ENCODE measurements at regions not wholly inside any gene's neighbourhood (a gene's known extent, or its start where the extent isn't known, plus 50 kb on each side); places are given as distances from the start of the nearest gene placed in this dataset.

- intact Hi-C loops (cut with DNase I), result no loop called here
- DNase-seq (no peak), FAIRE-seq (no peak)
- Histone ChIP-seq H3K4me1 (ENCODE audit: control insufficient read depth in 2 of 3, insufficient read depth in 2 of 3, low read depth in 1 of 3, low read length in 3 of 3) (no peaks in the 10 kb centered on the region), H3K4me3 (ENCODE audit: low read length in 3 of 3) (no peak overlapping the region), H3K27me3 (ENCODE audit: control insufficient read depth, insufficient read depth, low read length) (no peaks in the 10 kb centered on the region), H3K27ac (ENCODE audit: low read depth in 2 of 2, low read length in 2 of 2) (no peak overlapping the region), H3K36me3 (ENCODE audit: control insufficient read depth in 2 of 3, insufficient read depth in 3 of 3, low read length in 3 of 3) (no peaks in the 10 kb centered on the region), H3K9me3 (ENCODE audit: control insufficient read depth in 2 of 3, insufficient read depth in 1 of 3, low read length in 3 of 3) (no peaks in the 10 kb centered on the region), H3K9ac (ENCODE audit: low read length in 3 of 3) (no peak overlapping the region)
- TF ChIP-seq CTCF (IDR thresholded peaks at IDR 0.05; ENCODE audit: borderline replicate concordance, extremely low read depth, insufficient read depth), result no peak
Measured at GRCh38 chr4:177740563-177740962, 298.3 kb upstream of the AGA start.

DNA sequence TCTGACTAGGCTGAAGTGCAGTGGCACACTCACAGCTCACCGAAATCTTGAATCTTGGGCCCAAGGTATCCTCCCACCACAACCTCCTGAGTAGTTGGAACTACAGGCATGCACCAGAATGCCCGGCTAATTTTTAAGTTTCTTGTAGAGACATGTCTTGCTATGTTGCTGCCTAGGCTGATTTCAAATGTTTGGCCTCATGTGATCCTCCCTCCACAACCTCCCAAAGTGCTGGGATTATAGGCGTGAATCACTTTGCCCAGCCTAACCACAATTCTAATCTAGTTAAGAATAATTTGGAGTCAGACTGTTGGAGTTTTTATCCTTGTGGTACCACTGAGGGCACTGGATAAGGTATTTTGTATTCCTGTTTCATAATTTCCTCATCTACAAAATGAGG is 317.5 kb upstream of the AGA start:
- H3K4me1 ChIP-seq (ENCODE audit: control insufficient read depth in 2 of 3, insufficient read depth in 2 of 3, low read depth in 1 of 3, low read length in 3 of 3), result no peaks in the 10 kb centered on the region
- intact Hi-C loops (cut with DNase I), result no loop called here
- H3K4me3 ChIP-seq (ENCODE audit: low read length in 3 of 3), result no peak overlapping the region
- no peak for TF ChIP-seq CTCF (IDR thresholded peaks at IDR 0.05; ENCODE audit: borderline replicate concordance, extremely low read depth, insufficient read depth)
- no peaks in the 10 kb centered on the region for H3K36me3 ChIP-seq (ENCODE audit: control insufficient read depth in 2 of 3, insufficient read depth in 3 of 3, low read length in 3 of 3)
- DNase-seq (no peak), FAIRE-seq (no peak)
- H3K27ac ChIP-seq (ENCODE audit: low read depth in 2 of 2, low read length in 2 of 2), result no peak overlapping the region
- no peak overlapping the region for H3K9ac ChIP-seq (ENCODE audit: low read length in 3 of 3)
- no peaks in the 10 kb centered on the region for H3K27me3 ChIP-seq (ENCODE audit: control insufficient read depth, insufficient read depth, low read length)
- H3K9me3 ChIP-seq (ENCODE audit: control insufficient read depth in 2 of 3, insufficient read depth in 1 of 3, low read length in 3 of 3), result no peaks in the 10 kb centered on the region

- Histone ChIP-seq H3K4me1 (ENCODE audit: control insufficient read depth in 2 of 3, insufficient read depth in 2 of 3, low read depth in 1 of 3, low read length in 3 of 3) (no peaks in the 10 kb centered on the region), H3K4me3 (ENCODE audit: low read length in 3 of 3) (no peak overlapping the region), H3K27me3 (ENCODE audit: control insufficient read depth, insufficient read depth, low read length) (no peaks in the 10 kb centered on the region), H3K27ac (ENCODE audit: low read depth in 2 of 2, low read length in 2 of 2) (no peak overlapping the region), H3K9ac (ENCODE audit: low read length in 3 of 3) (no peak overlapping the region), H3K9me3 (ENCODE audit: control insufficient read depth in 2 of 3, insufficient read depth in 1 of 3, low read length in 3 of 3) (no peaks in the 10 kb centered on the region), H3K36me3 (ENCODE audit: control insufficient read depth in 2 of 3, insufficient read depth in 3 of 3, low read length in 3 of 3) (no peaks in the 10 kb centered on the region)
- no peak for FAIRE-seq
- TF ChIP-seq CTCF (IDR thresholded peaks at IDR 0.05; ENCODE audit: borderline replicate concordance, extremely low read depth, insufficient read depth), result no peak
- intact Hi-C loops (cut with DNase I), result no loop called here
- DNase-seq, result no peak
Measured at GRCh38 chr4:177761692-177762091, 319.5 kb upstream of the AGA start.

DNA sequence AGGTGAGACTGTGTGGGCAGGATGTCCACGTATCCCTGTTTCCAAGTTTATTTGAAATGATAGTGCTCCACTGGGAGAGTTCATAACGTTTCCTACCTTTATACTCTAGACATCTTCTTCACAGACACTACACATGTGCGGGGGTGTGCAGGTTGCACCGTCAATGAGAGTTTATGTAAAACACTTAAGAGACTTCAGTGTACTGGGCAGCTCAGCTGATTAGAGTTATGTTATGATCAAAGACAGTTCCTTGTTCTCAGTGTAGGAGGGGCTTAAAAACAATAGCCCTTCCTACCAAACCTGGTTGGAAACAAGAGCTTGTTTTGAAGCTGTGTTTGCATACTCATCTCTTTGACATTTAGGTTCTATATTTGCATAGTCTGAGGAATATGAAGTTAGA is 326.9 kb upstream of the AGA start:
- Histone ChIP-seq H3K27ac (ENCODE audit: low read depth in 2 of 2, low read length in 2 of 2) (no peak overlapping the region), H3K36me3 (ENCODE audit: control insufficient read depth in 2 of 3, insufficient read depth in 3 of 3, low read length in 3 of 3) (no peaks in the 10 kb centered on the region), H3K9me3 (ENCODE audit: control insufficient read depth in 2 of 3, insufficient read depth in 1 of 3, low read length in 3 of 3) (no peaks in the 10 kb centered on the region), H3K4me1 (ENCODE audit: control insufficient read depth in 2 of 3, insufficient read depth in 2 of 3, low read depth in 1 of 3, low read length in 3 of 3) (no peaks in the 10 kb centered on the region), H3K4me3 (ENCODE audit: low read length in 3 of 3) (no peak overlapping the region), H3K27me3 (ENCODE audit: control insufficient read depth, insufficient read depth, low read length) (no peaks in the 10 kb centered on the region), H3K9ac (ENCODE audit: low read length in 3 of 3) (no peak overlapping the region)
- intact Hi-C loops (cut with DNase I), result no loop called here
- FAIRE-seq (no peak), DNase-seq (no peak)
- no peak for TF ChIP-seq CTCF (IDR thresholded peaks at IDR 0.05; ENCODE audit: borderline replicate concordance, extremely low read depth, insufficient read depth)

All from kidney (tissue), 13 donors.